DND-41 (cell line): ENCODE measurements at regions not wholly inside any gene's neighbourhood (a gene's known extent, or its start where the extent isn't known, plus 50 kb on each side); places are given as distances from the start of the nearest gene placed in this dataset.
"Not testable (repeated sequence)": the region's sequence is repeated elsewhere in the genome, so short reads cannot be mapped to it uniquely, and the experiment has no call there.

Experiments used
- EZH2 ChIP-seq: IDR thresholded peaks from 3 replicates; pipeline ENCODE4 v1.6.1; 2012; ENCODE audit warnings: borderline replicate concordance, low read depth, mild to moderate bottlenecking, moderate library complexity, low read length, inconsistent platforms; ENCODE audit not compliant: severe bottlenecking
- TF ChIP-seq, protein P1 (sequence below): IDR thresholded peaks from 2 replicates; pipeline ENCODE4 v1.5.1; 2012; ENCODE audit warnings: borderline replicate concordance, low read length, moderate library complexity, mild to moderate bottlenecking; ENCODE audit not compliant: poor library complexity, severe bottlenecking; ENCODE audit errors: extremely low read depth

DNA sequence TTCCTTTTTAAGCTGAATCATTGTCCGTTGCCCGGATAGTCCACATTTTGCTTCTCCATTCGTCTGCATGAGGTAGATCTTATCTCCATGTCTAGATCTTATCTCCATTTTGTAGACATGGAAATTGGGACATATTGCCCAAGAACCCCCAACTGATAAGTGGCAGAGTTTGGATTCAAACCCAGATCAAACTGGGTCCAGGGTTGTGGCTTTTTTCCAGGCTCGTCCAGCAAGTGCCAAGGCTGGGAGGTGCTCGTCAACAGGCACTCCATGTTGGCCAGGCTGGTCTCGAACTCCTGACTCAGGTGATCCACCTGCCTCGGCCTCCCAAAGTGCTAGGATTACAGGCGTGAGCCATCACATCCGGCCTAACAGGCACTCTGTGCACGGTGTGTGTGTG lies 4082.3 kb upstream of the TPTE start:
- TF ChIP-seq, protein P1, sequence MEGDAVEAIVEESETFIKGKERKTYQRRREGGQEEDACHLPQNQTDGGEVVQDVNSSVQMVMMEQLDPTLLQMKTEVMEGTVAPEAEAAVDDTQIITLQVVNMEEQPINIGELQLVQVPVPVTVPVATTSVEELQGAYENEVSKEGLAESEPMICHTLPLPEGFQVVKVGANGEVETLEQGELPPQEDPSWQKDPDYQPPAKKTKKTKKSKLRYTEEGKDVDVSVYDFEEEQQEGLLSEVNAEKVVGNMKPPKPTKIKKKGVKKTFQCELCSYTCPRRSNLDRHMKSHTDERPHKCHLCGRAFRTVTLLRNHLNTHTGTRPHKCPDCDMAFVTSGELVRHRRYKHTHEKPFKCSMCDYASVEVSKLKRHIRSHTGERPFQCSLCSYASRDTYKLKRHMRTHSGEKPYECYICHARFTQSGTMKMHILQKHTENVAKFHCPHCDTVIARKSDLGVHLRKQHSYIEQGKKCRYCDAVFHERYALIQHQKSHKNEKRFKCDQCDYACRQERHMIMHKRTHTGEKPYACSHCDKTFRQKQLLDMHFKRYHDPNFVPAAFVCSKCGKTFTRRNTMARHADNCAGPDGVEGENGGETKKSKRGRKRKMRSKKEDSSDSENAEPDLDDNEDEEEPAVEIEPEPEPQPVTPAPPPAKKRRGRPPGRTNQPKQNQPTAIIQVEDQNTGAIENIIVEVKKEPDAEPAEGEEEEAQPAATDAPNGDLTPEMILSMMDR = not testable (repeated sequence)
- not testable (repeated sequence) for TF ChIP-seq EZH2
